GM21619 (cell line): ENCODE measurements at regions not wholly inside any gene's neighbourhood (a gene's known extent, or its start where the extent isn't known, plus 50 kb on each side); places are given as distances from the start of the nearest gene placed in this dataset.

Experiments used
- ATAC-seq: cut with Tn5 transposase; IDR thresholded peaks from one replicate; pipeline ENCODE4 v1.9.1; 2021; ENCODE audit not compliant: unreplicated experiment

GRCh38 chr22:34969001-34969790 lies 96.8 kb upstream of the ISX start:
- no peak for ATAC-seq

- no peak for ATAC-seq
Measured at GRCh38 chr22:34971456-34971855, 94.5 kb upstream of the ISX start.

GRCh38 chr22:34972191-34972897 lies 93.6 kb upstream of the ISX start:
- no peak for ATAC-seq

DNA sequence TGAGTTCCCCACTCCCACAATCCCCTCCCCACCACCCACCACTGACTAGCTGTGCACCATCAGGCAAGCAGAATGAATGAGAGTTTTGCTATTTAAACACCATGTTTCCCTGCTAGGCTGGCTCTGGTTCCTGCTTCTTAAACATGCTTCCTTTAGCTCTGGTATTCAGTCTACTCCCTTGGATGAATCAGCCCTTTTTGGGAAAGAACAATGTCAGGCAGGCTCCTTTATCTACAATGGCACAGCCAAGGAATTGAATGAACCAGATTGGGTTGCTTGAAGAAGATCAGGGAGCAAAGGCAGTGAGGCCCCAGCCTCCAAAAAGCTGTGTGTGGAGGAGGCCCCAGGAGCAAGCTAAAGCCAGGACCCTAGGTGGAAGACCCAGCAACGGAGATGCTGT lies 92.9 kb upstream of the ISX start:
- no peak for ATAC-seq

- no peak for ATAC-seq
Measured at GRCh38 chr22:34973926-34974325, 92.0 kb upstream of the ISX start.

DNA sequence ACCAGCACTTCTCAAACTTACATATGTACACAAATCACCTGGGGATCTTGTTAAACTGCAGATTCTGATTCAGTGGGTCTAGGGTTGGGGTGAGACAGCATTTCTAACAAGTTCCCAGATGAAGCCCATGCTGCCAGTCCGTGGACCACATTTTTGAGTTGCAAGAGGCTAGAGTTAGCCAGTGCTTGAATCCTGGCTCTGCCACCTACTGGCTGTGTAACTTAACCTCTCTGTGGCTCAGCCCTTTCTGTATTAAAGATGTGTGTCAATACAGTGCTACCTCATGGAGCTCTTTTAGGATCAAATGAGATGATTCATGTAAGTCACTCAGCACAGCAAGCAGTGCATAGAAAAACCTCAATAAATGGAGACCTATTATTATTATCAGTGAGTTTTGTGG lies 90.2 kb upstream of the ISX start:
- ATAC-seq: no peak

- no peak for ATAC-seq
Measured at GRCh38 chr22:34976474-34976873, 89.5 kb upstream of the ISX start.

DNA sequence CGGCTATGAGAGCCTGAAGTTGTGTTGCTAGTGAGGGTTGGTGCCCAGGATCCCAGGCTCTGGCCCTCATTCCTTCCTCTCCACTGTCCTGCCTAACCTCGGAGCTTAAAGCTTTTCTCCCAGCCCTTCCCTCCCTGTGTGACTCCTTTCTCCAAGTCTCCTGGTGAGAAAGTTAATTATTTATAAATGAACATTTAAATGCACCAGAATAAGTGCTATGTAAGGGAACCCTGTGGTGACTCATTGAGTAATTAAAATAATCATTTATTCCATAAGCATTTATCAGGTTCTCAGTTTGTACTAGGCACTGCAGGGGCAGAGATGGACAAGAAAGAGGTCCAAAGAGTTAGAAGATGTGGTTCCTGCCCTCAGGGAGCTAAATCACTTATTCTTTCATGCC lies 89.1 kb upstream of the ISX start:
- ATAC-seq: no peak

GRCh38 chr22:34986523-34986922 lies 79.4 kb upstream of the ISX start:
- ATAC-seq: no peak

- ATAC-seq: no peak
Measured at GRCh38 chr22:34992672-34993071, 73.3 kb upstream of the ISX start.

DNA sequence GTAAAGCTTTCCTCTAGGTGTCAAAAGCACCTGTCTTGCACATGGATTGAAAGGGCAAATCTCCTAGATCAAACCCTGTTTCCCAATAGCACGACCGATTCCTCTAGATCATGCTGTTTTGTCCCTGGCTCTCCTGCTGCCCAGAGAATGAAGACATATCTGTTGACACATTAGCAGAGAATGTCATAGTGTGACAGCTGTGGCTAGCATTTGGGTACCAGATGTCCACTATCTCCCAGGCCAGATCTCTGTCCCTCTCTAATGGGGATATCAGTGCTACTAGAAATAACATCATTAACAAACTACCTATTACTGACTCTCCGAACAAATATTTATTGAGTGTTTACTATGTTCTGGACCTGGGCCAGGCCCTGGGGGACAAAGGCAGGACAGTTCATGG lies 72.4 kb upstream of the ISX start:
- ATAC-seq: no peak

GRCh38 chr22:34997633-34998299 lies 68.2 kb upstream of the ISX start:
- no peak for ATAC-seq

- ATAC-seq: no peak
Measured at GRCh38 chr22:34998921-34999320, 67.0 kb upstream of the ISX start.

DNA sequence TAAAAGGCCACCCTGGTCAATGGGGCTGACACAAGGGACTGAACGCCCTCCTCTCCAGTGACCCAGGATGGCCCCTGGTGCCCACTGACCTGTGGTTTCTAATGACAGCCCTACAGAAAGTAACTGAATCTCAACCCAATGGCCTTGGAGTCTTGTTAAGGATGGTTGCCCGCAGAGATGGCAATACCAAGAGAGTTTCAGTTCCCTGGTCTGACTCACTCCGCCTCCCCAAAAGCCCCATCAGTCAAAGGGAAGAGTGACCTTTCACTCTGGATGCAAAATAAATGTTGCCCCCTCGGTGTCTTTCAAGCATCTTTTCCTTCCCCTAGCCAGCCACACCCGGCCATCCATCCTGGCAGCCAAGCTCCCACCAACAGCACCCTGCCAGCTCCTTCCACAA lies 57.7 kb upstream of the ISX start:
- no peak for ATAC-seq

DNA sequence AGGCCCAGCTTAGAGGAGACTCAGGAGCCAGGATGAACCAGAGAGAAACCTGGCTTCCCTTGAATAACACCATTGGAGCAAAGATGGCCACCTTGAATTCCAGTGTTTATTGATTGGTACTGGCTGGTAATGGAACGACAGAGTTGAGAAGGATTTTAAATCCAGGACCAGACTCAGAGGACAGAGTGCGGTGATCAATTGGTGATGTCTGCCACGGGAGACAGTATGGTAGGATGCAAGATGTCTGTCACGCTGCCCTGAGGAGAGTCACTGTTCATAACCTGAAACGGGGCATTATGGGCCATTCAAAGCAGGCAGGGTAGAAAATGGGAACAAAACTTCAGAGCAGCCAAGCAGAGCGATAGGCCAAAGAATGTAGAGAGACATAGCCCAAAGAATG lies 55.4 kb upstream of the ISX start:
- no peak for ATAC-seq

- ATAC-seq: no peak
Measured at GRCh38 chr22:35014812-35015211, 51.1 kb upstream of the ISX start.
